Activated CD8-positive, alpha-beta T cell treated with anti-CD3 and anti-CD28 coated beads for 36 hours (primary cell): ENCODE measurements at regions not wholly inside any gene's neighbourhood (a gene's known extent, or its start where the extent isn't known, plus 50 kb on each side); places are given as distances from the start of the nearest gene placed in this dataset.

Experiments
- ATAC-seq: fragments of 200-7000 bp; cut with Tn5 transposase; one replicate; pipeline ENCODE4 v1.10.0; 2021; ENCODE audit warnings: mild to moderate bottlenecking, moderate library complexity
- CTCF ChIA-PET: fragments of 350-600 bp; sonication (Branson Sonifier 250); formaldehyde crosslinking; loops from one replicate; lab custom pipeline; 2021; ENCODE audit warnings: antibody characterized with exemption; lab: Charles Lee
- POLR2A ChIA-PET: fragments of 350-600 bp; sonication (Branson Sonifier 250); formaldehyde crosslinking; loops from one replicate; lab custom pipeline; 2021; ENCODE audit warnings: antibody characterized with exemption; lab: Charles Lee
- DNase-seq: peaks from one replicate; pipeline ENCODE4 v3.0.0-alpha.2; 2020
- H3K27ac Mint-ChIP-seq: one replicate; pipeline ENCODE4 v1.8.0; 2021; ENCODE audit warnings: mild to moderate bottlenecking, mixed read lengths
- H3K27me3 Mint-ChIP-seq: one replicate; pipeline ENCODE4 v1.8.0; 2021; ENCODE audit warnings: mixed read lengths
- H3K36me3 Mint-ChIP-seq: one replicate; pipeline ENCODE4 v1.8.0; 2021; ENCODE audit warnings: low read depth, mixed read lengths
- H3K4me1 Mint-ChIP-seq: one replicate; pipeline ENCODE4 v1.8.0; 2021; ENCODE audit warnings: low read depth, mixed read lengths
- H3K4me3 Mint-ChIP-seq: one replicate; pipeline ENCODE4 v1.8.0; 2021; ENCODE audit warnings: mild to moderate bottlenecking, moderate library complexity, mixed read lengths
- H3K9me3 Mint-ChIP-seq: one replicate; pipeline ENCODE4 v1.8.0; 2021; ENCODE audit warnings: mixed read lengths
- CTCF ChIP-seq: fragments of 200-600 bp; IDR thresholded peaks from one replicate; pipeline ENCODE4 v1.8.0; 2022; ENCODE audit warnings: antibody characterized with exemption, mild to moderate bottlenecking
- intact Hi-C: fragments of 100-400 bp; cut with micrococcal nuclease; formaldehyde crosslinking; loops from one replicate; pipeline ENCODE4 v1.10.0; 2022

DNA sequence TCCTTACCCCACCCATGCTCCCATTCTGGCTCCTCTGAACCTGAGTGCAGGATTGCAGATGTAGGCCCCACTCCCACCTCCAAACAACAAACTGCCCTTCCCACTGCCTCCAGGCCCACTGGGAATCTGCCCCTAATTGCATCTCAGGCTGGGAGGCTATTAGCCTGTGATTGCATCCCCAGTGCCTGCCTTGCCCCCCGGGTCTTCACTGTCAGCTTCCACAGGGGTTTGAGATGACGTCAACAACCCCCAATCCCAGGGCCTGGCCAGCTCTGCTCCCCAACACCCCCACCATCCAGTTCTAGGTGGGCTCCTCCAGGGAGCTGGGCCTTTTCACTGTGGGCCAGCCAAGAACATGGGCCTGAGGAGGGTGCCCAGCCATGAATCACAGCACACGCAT, 91.5 kb downstream of the PCDH1 start:
- ChIA-PET CTCF (no interaction called here), POLR2A (no interaction called here)
- Mint-ChIP-seq H3K36me3 (no peaks in the 10 kb centered on the region), H3K27me3 (peaks cover 17% of the 10 kb centered on the region), H3K4me3 (no peak overlapping the region), H3K27ac (no peak overlapping the region), H3K9me3 (no peaks in the 10 kb centered on the region), H3K4me1 (no peaks in the 10 kb centered on the region)
- DNase-seq (no peak), ATAC-seq (no peak)
- no peak for TF ChIP-seq CTCF
- intact Hi-C loops = no loop called here

GRCh38 chr5:141785711-141786110, 92.5 kb downstream of the PCDH1 start:
- intact Hi-C loops = no loop called here
- Mint-ChIP-seq H3K9me3 (no peaks in the 10 kb centered on the region), H3K4me1 (no peaks in the 10 kb centered on the region), H3K36me3 (no peaks in the 10 kb centered on the region), H3K4me3 (no peak overlapping the region), H3K27ac (no peak overlapping the region), H3K27me3 (peaks cover 17% of the 10 kb centered on the region)
- DNase-seq (no peak), ATAC-seq (no peak)
- ChIA-PET CTCF (interaction anchor here (1.0 kb wide), 1 partner anchor 25 kb away, joined by 4 read pairs; no protein-coding TSS in a partner anchor), POLR2A (interaction anchor here (0.9 kb wide), 1 partner anchor 11 kb away, joined by 3 read pairs; no protein-coding TSS in a partner anchor)
- no peak for TF ChIP-seq CTCF

DNA sequence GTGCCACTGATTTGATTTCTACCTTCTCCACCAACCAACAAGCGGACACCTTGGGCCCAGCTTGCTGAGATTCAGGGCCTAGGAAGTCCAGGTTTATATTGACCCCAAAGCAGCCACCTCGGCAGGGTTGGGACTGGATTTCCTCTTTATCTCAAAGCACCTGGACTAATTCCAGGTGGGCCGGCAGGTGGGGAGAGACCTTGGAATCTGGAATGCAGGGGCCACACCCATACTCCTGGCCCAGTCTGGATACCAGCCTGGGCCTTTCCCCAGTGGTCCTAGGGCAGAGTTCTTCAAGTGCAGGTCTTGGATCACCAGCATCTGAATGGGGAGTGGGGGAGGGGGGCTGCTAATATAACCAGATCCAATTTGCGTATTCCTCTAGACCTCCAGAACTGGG, 93.1 kb downstream of the PCDH1 start:
- no peaks in the 10 kb centered on the region for H3K4me1 Mint-ChIP-seq
- H3K27ac Mint-ChIP-seq = no peak overlapping the region
- ATAC-seq (no peak), DNase-seq (no peak)
- POLR2A ChIA-PET = interaction anchor here (0.9 kb wide), 1 partner anchor 11 kb away, joined by 3 read pairs; no protein-coding TSS in a partner anchor
- H3K4me3 Mint-ChIP-seq = no peak overlapping the region
- intact Hi-C loops = no loop called here
- TF ChIP-seq CTCF = no peak
- CTCF ChIA-PET = interaction anchor here (1.0 kb wide), 1 partner anchor 26 kb away, joined by 4 read pairs; no protein-coding TSS in a partner anchor
- no peaks in the 10 kb centered on the region for H3K36me3 Mint-ChIP-seq
- H3K27me3 Mint-ChIP-seq = peaks cover 17% of the 10 kb centered on the region
- H3K9me3 Mint-ChIP-seq = no peaks in the 10 kb centered on the region

DNA sequence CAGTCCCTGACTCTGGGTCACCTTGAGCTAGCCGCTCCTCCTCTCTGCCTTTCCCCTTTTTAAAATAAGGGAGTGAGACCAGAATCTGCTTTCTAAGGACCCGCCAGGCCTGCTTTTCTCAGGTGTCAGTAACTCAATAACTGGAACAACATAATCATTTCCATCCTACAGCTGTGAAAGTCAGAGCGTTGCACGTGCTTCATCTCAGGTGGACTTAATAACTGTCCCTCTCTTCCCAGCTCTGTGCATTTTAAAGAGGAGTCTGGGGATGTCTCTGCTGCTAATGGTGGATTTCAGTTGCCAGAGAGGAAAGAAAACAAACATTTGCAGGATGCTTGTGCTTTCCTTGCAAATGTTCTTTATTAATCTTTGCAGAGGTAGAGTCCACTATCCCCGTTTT, 93.7 kb downstream of the PCDH1 start:
- TF ChIP-seq CTCF = no peak
- no peak overlapping the region for H3K4me3 Mint-ChIP-seq
- no peaks in the 10 kb centered on the region for H3K36me3 Mint-ChIP-seq
- ChIA-PET CTCF (interaction anchor here (0.8 kb wide), 1 partner anchor 15 kb away, joined by 3 read pairs; no protein-coding TSS in a partner anchor), POLR2A (no interaction called here)
- intact Hi-C loops = no loop called here
- peaks cover 17% of the 10 kb centered on the region for H3K27me3 Mint-ChIP-seq
- ATAC-seq (no peak), DNase-seq (no peak)
- H3K27ac Mint-ChIP-seq = no peak overlapping the region
- no peaks in the 10 kb centered on the region for H3K4me1 Mint-ChIP-seq
- H3K9me3 Mint-ChIP-seq = no peaks in the 10 kb centered on the region

DNA sequence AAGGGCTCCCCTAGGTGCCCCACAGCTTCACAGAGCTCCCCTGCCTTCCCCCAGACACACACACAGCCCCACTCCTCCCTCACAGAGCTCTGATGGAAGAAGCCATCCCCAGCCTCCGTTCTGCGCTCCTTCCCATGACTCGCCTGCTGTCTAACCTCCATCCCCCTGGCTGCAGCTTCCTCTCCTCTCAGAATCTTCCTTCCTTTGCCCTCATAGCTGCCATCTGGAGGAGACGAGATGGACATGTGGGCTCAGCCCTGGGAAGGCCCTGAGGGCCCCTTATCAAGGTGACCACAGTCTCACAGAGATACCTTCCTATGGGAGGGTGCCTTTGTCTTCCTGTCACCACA, 94.3 kb downstream of the PCDH1 start:
- Mint-ChIP-seq H3K27me3 (peaks cover 13% of the 10 kb centered on the region), H3K9me3 (no peaks in the 10 kb centered on the region), H3K27ac (no peak overlapping the region), H3K36me3 (no peaks in the 10 kb centered on the region), H3K4me3 (no peak overlapping the region), H3K4me1 (peaks cover 6% of the 10 kb centered on the region)
- ATAC-seq (no peak), DNase-seq (no peak)
- no peak for TF ChIP-seq CTCF
- ChIA-PET POLR2A (no interaction called here), CTCF (interaction anchor here (0.8 kb wide), 1 partner anchor 16 kb away, joined by 3 read pairs; no protein-coding TSS in a partner anchor)
- intact Hi-C loops = no loop called here
